GM18498 (cell line): ENCODE measurements at regions not wholly inside any gene's neighbourhood (a gene's known extent, or its start where the extent isn't known, plus 50 kb on each side); places are given as distances from the start of the nearest gene placed in this dataset.
"Not testable (repeated sequence)": the region's sequence is repeated elsewhere in the genome, so short reads cannot be mapped to it uniquely, and the experiment has no call there.

Source experiments
- ATAC-seq: cut with Tn5 transposase; IDR thresholded peaks from one replicate; pipeline ENCODE4 v1.9.1; 2021; ENCODE audit warnings: mild to moderate bottlenecking, moderate library complexity; ENCODE audit not compliant: unreplicated experiment

DNA sequence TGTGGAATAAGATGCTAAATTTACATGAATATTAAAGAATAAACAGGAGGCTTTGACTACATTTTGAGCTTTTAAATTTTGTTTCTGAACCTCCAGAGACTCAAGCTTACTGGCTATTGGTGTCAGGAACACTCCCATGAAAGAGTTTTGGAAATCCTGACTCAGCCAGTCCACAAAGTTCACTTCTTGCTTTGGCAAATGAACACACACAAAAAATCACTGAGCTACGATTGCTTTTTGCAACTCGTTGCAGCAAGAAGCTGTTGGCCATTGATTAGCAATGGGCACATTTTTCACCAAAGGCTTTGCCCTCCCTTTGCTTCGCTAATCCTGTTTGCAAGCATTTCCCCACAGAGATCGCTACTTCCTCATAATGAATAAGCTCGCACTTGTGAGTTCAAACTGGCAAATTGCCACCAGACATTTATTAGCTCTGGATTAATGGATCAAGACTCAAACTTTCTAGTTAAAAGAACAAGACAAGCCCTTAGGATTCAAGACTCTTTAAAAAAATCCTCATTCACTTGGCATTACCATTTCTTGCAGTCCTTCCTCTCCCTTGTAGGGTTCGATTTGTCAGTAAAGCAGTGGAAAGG, 343.2 kb upstream of the ONECUT1 start:
- no peak for ATAC-seq

DNA sequence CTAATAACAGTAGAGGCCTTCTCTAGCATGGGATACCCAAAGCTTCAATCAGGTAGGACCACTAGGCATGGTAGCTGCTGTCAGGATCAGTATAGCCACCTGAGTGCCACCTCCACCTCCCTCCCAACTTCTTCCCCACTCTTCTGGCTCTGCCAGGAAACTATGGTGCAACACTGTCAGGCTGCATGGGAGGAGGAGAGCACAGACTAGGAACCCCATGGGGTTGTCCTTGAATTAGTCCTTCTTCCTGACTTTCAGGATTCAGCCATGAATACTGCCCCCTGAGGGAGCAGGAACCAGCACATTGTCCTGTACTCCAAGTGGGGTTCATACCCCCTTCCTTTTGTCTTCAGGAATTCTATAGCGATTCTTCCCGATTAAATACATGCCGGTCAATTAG, 340.8 kb upstream of the ONECUT1 start:
- ATAC-seq, result no peak

DNA sequence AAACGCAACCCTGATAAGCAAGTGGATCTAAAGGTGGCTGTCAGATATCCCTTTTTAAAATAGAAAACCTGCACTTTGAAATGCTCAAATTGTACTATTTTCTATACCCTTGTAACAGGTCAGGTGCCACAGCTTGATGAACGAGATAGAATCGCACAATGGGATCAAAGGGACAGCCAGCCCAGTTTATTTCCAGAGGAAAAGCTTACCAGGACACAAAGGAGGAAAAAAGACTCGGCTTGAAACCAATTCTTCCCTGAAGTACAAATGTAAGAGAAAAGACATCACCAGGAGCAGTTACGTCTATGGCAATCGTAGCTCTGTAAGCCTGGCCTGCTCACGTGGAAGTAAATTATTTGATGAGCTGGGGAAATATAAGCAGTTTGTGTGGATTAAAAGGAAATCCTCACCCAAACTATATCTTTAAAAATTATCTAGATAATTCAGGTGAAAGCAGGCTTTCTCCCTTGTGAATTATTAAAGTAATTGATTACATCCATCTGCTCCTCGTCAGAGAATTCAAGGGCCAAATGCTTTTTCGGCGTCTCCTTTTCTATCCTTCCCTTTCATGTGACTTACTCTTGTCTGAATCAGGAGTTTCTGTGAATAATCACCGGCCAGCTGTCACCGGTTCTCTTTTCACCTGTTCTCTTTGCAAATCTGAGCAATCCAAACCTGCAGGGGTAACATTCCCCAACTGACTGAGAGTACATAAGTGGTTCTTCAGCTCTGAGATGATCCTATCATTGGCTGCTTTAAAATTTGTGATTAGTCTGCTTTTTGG, 339.2 kb upstream of the ONECUT1 start:
- ATAC-seq, result no peak

DNA sequence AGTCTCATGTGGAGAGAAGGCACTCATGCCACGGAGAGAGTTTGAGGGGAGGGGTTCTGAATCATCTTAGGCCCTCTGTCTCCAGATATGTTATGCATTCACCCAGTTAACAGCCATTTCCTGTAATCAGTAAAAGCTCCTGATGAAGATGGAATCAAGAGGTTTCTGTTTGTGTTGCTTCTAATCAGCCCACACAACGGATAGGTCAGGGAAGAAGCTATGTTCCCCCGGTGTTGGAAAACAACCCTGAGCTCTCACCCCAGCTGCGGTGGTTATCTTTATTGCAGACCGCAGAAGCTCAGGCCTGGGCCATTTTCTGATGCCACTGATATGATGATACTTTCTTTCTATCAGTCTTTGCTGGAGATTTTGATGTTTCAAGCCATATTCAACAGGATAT, 338.5 kb upstream of the ONECUT1 start:
- no peak for ATAC-seq

DNA sequence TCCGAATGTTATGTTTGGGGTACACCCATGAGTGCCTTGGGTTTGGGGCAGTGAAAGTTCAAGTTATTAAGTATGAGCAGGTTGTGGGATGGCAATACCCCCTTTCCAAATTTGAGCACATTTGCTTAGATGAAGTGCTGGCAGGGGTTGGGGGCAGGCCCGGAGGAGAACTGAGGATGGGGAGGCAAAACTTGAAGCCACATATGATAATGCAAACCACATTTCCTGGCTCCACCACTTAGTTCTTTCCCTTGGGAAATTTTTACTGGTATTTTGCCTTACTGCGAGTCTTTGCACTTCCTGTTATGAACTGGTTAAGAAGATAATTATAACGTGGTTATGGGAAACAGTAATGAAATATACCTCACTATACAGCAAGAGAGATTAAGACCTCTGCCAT, 336.0 kb upstream of the ONECUT1 start:
- no peak for ATAC-seq

DNA sequence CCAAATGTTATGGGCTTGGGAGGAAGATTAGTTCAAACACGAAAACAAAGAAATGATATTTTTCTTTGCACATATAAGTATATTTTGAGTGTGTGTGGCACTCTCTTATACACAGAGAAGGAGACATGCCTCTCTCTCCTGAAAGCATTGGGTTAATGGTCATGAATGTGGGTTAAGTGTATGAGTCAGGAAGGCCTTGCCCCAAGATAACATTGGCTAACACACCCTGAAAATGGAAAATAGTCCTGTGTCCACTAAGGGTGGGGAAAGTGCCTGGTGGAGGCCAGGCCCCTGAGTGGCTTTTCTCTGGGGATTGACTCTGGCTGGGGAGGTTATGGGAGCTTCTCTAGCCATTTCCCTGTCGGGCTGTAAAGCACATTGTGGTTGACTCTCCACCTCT, 332.7 kb upstream of the ONECUT1 start:
- ATAC-seq, result no peak

DNA sequence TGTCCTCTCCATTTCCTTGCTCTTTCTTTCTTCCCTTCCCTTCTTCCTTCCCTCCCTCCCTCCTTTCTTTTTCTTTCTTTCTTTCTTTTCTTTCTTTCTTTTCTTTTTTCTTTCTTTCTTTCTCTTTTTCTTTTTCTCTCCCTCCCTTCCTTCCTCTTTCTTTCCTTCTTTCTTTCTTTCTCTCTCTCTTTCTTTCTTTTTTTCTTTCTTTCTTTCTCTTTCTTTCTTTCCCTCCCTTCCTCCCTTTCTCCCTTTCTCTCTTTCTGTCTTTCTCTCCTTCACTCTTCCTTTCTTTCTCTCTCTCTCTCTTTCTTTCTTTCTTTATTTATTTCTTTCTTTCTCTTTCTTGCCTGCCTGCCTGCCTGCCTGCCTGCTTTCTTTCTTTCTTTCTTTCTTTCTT, 326.8 kb upstream of the ONECUT1 start:
- ATAC-seq, result not testable (repeated sequence)

DNA sequence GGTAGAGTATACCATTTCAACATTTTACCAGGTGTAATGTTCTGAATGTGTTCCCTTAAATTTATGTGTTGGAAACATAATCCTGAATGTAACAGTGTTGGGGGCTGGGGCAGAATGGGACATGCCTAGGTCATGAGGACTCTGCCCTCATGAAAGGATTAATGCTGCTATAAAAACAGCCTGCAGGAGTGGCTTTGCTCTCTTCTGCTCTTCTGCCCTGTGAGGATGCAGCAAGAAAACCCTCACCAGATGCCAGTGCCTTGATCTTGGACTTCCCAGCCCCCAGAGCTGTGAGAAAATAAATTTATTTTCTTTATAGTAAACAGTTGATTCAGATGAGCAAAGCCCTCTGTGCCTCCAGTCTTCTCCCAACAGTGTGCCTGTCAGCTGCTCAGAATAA, 326.0 kb upstream of the ONECUT1 start:
- no peak for ATAC-seq

DNA sequence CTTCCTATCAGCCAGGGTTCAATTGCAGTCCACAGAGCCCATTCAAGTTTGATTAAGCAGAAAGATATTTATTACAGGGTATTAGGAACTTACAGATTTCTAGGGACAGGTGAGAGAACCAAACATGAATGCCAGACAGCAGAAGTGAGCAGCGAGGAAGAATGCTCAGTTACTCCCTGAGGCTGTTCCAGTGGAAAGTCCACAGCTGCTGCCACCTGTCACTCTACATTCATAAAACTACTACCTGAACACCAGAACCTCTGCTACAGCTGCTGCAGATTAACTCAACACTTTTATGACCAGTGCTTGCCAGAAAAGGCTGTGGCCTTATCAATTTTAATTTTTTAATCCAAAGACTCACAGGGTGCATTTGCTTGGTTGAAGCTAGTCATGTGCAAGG, 325.4 kb upstream of the ONECUT1 start:
- ATAC-seq, result no peak

DNA sequence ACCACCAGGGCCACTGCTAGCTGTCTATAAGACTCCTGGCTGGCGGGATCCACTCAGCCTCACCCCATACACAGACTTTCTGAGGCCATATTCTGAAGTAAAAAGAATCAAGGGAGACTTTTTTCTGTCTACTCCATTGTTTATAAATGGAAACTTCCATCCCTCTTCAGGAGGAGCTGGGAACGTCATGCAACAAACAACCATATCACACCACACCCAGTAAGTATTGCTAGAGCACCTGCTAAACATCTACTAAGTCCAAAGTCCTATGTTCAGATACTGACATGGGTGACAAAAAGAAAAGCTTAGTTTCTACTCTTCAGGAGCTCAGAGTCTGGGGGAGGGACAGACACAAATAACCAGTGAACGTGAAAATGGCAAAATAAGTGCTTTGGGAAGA, 324.8 kb upstream of the ONECUT1 start:
- no peak for ATAC-seq

DNA sequence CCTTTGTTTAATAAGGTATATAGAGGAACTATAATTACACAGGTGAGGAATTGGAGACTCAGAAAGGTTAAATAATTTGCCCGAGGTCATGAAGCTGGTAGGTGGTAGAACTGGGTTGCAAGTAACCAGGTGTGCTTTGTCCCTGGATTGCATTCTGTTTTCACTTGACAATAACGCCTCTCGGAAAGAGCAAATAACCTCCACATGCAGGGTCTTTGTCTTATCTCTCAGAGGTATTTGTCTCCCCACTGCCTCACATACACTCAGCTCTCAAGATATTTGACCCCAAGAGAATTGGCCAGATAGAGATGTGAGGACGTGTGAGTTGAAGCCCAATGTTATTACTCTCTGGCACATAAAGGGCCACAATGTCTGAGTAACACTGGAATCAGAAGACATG, 320.9 kb upstream of the ONECUT1 start:
- no peak for ATAC-seq

DNA sequence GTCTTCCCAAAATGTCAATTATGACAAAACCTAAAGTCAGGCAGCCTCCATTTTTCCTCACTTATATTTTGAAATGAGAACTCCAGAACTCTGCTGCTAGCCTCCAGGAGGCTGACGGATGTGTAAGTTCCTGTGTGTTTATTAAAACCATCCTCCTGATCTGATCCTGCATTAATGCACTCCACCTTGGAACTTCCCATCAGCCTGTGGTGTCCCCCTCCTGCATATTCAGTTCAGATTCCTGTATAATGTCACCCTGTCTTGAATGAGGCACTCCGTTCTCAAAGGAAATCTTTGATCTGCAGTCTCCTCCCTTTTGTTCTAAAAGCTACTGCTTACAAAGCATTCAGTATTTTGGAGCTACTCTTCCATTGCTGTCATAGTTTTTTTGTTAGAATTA, 318.2 kb upstream of the ONECUT1 start:
- no peak for ATAC-seq

DNA sequence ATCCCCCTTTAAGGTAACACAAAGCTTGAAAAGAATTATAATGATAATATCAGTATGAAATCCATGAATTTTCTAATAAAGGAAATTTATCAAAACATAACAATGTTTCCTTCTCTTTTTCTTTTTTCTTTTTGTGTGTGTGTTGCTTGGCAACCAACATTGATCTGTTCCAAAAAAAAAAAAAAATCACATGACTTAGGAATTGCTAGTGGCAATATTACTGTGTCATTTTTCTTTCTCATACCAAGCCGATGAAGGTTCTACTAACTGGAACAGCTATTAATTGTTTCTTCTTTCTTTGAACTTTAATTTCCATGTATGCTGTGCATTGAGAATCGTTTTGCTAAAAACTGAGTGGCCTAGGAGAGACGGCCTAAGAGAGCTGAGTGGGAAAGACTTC, 317.7 kb upstream of the ONECUT1 start:
- no peak for ATAC-seq

DNA sequence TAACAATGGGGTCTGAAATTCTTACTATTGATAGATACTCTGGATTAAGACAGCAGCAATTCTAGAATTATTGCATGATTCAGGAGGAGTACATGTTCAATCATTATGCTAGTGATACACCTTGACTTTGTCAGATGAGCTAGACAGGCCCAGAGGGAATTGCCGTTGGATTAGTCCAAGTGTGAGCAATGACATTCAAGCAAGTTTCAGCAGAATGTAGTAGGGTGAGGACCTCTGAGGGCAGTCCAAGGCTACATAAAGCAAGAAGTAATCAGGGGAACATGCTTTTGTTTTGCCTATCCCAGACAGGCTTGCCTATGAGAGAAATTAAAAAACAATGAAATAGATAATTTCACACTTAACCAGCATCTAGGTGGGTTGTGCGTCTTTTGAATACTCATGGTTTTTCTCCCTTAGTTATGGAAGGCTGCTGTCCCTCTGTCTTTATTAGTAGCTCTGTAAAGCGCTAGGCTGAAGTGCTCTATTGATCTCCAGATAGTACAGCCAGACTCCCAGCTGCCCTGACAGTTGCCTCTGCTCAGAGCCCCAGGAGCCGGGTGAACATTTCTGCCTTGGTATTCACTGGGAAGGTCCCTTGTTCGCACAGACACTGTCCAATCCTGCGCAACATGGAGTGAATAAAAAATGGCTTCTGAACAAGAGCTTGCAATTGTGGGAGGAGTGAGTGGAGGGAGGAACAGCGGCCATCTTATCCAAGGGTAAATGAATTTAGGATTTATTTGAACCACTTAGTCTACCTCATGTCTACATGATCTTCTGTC, 316.6 kb upstream of the ONECUT1 start:
- ATAC-seq, result no peak

DNA sequence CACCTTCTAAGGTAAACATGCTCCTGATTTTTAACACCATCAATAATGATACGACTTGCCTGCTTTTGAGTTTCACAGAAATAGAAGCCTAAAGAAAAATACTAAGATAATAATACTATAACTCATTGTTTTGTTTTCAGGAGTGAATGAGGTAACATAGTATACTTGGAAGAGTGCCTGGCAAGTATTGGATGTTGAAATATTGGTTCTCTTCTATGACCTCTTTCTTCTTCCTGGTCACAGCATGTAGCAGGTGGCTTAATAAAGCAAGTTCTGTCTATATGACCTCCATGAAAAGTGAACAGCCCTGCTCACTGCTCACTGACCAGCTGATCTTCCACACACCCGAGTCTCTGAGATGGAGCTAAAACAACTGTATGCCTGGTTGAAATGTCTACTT, 312.3 kb upstream of the ONECUT1 start:
- no peak for ATAC-seq

DNA sequence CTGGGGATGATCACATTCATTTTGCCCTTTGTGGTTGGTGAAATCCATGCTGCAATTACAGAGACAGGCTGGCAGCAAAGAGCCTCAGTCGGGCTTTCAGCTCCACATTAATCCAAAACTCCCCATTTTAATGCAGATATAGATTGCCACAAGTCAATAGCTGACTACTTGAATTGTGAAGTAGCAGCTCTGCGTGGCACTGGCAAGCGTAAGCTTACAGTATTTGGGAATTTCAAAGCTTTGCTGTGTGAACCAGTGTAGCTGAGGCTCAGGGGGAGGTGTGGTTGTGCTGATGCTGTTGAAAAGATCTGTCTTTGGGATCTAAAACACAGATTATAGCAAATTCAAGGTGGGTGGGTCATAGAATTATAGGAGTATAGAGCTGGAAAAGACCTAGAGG, 290.3 kb upstream of the ONECUT1 start:
- no peak for ATAC-seq

DNA sequence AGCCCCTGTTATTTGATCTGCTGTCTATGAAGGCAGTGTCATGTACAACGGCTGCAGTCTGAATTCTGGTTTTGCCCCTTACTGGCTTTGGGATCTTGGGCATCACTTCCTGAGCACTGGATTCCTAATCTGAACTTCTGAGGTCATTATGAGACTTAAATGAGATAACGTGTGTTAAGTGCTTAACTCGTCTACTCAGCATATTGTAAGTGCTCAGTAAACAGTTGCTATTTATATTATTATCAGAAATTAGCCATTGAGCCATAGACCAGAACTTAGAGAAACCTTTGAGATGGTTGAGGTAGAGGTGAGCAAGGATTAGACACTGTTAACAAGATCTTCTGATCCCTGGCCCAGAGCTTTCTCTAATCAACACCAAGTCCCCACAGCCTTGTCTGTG, 284.1 kb upstream of the ONECUT1 start:
- no peak for ATAC-seq

DNA sequence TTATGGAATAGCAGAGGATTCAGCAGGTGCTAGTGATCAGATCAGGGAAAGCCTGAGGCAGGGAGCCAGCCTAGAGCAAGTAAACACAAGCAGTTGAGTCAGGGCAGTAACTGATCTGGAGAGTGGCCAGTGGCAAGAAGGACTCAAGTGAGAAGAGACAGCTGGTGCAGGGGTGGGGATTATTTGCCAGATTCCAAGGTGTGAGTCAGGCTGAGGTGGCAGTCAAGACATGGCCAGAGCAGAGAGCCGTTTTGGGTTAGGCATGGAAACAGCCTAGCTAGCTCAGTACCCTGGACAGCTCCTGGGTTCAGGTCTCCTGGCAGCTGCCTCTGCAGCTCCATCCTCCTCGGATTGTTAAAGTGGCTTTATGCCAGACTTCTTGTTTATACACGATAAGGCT, 281.9 kb upstream of the ONECUT1 start:
- no peak for ATAC-seq

DNA sequence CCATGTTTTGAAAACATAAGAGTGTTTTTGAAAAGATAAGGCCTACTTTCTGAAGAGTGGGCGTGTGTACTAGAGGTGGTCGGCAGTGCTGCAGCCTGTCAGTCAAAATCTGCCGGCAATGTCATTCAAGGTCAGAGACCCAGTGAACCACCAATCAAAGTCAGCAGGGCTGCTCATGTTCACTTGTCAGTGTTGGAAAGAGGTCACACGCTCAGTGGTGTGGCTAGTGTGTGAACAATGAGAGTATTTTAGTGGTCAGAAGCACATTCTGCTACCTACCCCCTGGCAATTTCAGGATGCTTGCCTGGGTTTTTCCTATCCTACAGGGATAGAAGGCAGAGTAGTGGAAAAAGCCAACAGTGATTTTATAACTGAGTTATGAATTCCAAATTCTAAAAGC, 278.5 kb upstream of the ONECUT1 start:
- ATAC-seq, result no peak

DNA sequence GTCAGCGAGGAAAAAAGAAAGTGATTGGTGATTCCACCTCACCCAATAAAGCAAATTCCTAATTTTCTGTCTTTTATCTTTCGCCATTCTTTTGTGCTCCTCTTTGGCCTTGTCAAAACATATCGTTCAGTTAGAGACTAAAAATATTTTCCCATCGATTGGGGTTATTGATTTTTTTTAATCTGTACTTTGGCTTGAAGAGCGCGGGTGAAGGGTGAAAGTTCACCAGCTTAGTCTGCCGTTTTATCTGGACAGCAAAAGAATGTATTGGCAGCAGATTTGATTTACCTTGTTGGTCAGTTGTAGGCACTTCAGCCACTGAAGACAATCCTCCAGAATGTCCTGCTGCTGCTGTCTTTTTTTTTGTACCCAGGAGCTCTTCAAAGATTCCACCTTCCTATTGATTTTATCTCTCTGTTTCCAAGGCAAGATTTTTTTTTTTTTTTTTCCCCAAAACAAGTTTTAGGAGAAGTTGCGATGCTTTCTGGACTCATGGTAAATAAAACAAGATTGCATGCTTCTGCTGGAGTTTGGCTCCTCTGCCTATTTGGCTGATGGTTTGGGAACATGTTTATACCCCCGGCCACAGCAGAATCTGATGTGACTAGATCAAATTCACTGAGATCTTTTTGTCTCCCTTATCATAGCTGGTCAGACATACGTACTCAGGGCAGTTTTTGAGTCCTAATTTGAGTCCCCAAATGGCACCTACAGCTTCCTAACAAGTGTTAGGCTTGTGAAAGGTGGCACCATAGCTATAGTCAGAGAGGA, 269.3 kb upstream of the ONECUT1 start:
- no peak for ATAC-seq

DNA sequence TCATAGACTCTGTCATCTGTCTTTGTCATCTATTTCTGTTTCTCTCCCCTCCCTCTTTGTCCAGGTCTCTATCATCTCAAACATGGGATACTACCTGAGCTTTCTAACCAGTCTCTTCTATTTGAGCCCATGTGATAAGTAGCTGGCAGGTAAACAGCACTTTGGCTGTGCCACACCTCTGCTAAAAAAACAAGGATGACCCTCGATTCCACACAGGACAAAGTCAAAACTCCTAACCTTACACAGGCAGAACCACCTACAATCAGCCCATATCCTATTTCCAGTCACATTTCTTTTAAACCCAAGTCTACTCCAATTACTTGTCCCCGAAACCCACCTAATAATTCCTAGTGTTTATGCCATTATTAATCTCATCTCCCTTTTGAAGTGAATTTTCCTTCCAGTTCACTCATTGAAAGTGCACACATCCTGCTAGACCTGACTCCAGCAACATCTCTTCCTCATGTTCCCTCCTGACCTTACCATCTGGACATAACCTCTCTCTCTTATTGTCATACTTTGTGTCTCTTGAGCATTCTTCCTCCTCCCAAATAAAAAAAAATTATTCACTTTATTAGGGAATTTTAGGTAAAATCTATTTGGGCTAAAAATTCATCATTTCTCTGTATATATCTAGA, 256.1 kb upstream of the ONECUT1 start:
- no peak for ATAC-seq
